Colonic mucosa (tissue), 4 donors: ENCODE measurements at regions not wholly inside any gene's neighbourhood (a gene's known extent, or its start where the extent isn't known, plus 50 kb on each side); places are given as distances from the start of the nearest gene placed in this dataset.

ENCODE experiments used
- DNase-seq: peaks from one replicate; pipeline ENCODE4 v3.0.0-alpha.2; 2020
- H3K27ac ChIP-seq: fragments of 200-600 bp; one replicate; pipeline ENCODE4 v1.8.0; 2021
- H3K27me3 ChIP-seq: fragments of 200-600 bp; one replicate; pipeline ENCODE4 v1.8.0; 2021
- H3K36me3 ChIP-seq: fragments of 200-600 bp; one replicate; pipeline ENCODE4 v1.8.0; 2021
- H3K4me1 ChIP-seq: fragments of 200-600 bp; one replicate; pipeline ENCODE4 v1.8.0; 2021; ENCODE audit warnings: mild to moderate bottlenecking
- H3K4me3 ChIP-seq: fragments of 200-600 bp; one replicate; pipeline ENCODE4 v1.8.0; 2021
- H3K9ac ChIP-seq, 2 donors: one replicate each; pipeline ENCODE4 v1.7.0; 2013; ENCODE audit warnings: control low read depth in 2 of 2, low read depth in 2 of 2, low read length in 2 of 2
- H3K9me3 ChIP-seq: fragments of 200-600 bp; one replicate; pipeline ENCODE4 v1.8.0; 2021
- CTCF ChIP-seq: fragments of 200-600 bp; IDR thresholded peaks from one replicate; pipeline ENCODE4 v1.8.0; 2022; ENCODE audit warnings: antibody characterized with exemption, mild to moderate bottlenecking
- intact Hi-C: fragments of 100-400 bp; cut with DNase I; formaldehyde crosslinking; loops from one replicate; pipeline ENCODE4 v1.14.1; 2022
- donor health status: healthy.
- donor health status: DM: no; HTN: no; CAD: no.
- donor health status: DM: no; HTN: no; CAD: no.

- Histone ChIP-seq H3K9ac (no peak overlapping the region), H3K36me3 (no peaks in the 10 kb centered on the region), H3K4me1 (no peaks in the 10 kb centered on the region), H3K27me3 (no peaks in the 10 kb centered on the region), H3K9me3 (no peaks in the 10 kb centered on the region), H3K27ac (no peak overlapping the region), H3K4me3 (no peak overlapping the region)
- no peak for TF ChIP-seq CTCF
- DNase-seq = no peak
- intact Hi-C loops = loop anchor here (10.0 kb wide), 1 partner anchor 375 kb away; no protein-coding TSS in a partner anchor
Observed at GRCh38 chr6:137269803-137270202, 50.6 kb upstream of the IFNGR1 start.

DNA sequence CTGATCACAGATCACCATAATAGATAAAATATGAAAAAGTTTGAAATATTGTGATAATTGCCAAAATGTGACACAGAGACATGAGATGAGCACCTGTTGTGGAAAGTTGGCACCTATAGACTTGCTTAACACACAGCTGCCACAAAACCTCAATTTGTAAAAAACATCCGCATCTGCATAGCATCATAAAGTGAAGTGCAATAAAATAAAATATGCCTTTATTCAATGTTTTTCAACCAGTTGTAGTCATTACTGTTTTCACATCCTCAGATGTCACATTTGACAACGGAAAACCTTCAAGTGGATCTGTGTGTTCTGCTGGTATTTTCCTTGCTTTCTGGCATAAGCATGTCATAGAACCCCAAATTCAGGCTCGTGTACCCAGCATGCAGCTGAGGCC is 50.2 kb upstream of the IFNGR1 start:
- H3K9ac ChIP-seq = no peak overlapping the region
- no peak overlapping the region for H3K4me3 ChIP-seq
- H3K27me3 ChIP-seq = no peaks in the 10 kb centered on the region
- H3K27ac ChIP-seq = no peak overlapping the region
- no peaks in the 10 kb centered on the region for H3K4me1 ChIP-seq
- H3K9me3 ChIP-seq = no peaks in the 10 kb centered on the region
- no peak for TF ChIP-seq CTCF
- intact Hi-C loops = loop anchor here (10.0 kb wide), 1 partner anchor 375 kb away; no protein-coding TSS in a partner anchor
- H3K36me3 ChIP-seq = no peaks in the 10 kb centered on the region
- DNase-seq = no peak
